ENCODE measurements at regions not wholly inside any gene's neighbourhood (a gene's known extent, or its start where the extent isn't known, plus 50 kb on each side); places are given as distances from the start of the nearest gene placed in this dataset.

DNA sequence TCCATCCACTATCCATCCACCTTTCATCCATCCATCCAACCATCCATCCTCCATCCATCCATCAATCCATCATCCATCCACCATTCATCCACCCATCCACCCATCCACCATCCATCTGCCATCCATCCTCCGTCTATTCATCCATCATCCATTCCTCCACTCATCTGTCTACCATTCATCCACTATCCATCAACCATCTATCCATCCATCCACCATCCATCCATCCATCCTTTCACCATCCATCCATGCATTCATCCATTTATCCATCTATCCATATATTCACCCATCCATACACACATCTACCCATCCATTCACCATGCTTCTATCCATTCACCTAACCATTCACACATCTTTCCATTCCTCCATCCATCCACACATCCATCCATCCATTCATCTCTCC lies 207.0 kb upstream of the CDH4 start:
- no peak for DNase-seq (ENCODE audit: low read depth in 2 of 2)

DNA sequence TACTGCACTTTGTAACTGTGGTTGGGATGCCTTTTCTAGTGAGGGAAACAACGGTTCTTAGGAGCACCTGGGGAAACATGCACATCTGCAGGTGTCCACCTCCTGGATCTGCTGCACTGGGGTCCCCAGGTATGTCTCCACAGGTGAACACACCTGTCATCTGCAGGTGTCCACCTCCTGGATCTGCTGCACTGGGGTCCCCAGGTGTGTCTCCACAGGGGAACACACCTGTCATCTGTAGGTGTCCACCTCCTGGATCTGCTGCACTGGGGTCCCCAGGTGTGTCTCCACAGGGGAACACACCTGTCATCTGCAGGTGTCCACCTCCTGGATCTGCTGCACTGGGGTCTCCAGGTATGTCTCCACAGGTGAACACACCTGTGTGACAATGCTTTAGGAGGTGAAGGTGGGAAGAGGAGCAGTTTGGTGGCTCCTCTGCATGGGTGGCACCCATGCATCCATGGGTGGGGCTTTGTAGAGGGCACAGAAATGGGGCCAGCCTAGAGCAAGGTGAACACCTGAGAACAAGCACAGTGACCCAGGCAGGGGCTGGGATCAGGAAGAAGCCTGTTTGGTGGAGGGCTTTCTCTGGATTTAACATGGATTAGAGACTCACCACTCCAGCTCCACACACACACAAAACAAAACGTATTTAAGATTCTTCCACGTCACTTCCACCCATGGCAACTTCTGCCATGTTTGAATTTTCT lies 206.0 kb upstream of the CDH4 start:
- no peak for DNase-seq (ENCODE audit: low read depth in 2 of 2)

DNA sequence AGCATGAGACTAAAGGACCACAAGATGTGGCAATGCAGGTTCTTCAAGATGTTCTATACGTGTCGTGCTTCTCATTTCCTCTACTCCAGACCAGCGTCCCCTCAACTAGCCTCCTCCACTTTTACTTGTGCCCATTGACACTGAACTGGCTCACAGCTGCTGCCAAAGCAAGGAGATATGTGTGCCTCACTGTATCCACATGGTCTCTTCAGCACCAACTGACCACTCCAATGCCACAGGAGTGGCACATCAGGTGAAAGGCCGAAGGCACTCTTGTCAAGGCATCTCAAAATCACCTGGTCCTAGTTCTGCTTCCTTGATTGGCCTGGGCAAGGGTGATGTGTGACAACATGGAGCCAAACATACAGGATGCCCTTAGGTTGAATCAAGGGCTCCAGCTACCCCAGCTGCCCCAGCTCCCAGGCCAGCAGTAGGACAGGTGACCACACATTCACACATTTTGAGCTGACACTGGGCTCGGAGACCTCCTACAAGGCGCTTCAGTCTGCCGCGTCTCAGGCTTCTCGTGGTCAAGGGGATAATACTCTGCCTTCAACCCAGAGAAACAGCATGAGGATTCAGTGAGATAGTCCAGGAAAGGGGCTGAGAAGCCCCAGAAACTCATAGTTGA lies 205.2 kb upstream of the CDH4 start:
- no peak for DNase-seq (ENCODE audit: low read depth in 2 of 2)

DNA sequence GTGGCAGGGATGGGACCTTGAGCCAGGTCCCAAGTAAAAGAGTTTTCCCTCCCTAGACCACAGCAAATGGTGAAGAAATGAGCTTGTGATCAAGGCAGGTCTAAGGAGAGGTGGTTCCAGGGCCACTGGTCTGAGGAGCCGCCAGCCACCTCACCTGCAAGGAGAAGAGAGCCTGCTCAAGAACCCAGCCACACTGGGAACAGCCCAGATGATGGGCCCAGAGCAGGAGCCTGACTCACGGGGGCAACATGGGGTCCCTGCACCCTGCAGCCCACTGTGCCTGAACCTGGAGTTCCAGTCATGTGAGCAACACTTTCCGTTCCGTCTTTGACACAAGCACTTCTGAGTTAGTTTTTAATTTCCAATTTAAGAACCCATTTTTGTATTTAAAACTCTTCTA lies 204.5 kb upstream of the CDH4 start:
- DNase-seq (ENCODE audit: low read depth in 2 of 2): no peak

DNA sequence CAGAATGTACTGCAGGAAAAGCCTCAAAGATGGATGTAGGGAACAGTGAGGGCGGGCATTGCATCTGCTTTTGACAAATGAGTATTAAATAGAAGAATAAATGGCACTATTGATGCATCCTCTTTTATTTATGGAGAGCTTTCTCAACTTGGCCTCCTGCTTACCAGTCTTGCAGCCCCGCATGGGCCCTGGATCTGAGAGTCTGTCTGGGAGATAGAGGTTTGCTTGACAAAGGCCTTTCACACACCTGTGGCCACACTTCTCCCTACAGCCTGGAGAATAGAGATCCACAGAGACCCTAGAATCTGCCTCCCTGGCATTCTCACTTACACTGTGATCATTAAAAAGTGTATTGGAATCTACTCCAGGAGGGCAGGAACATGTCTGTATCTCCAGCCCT lies 203.8 kb upstream of the CDH4 start:
- no peak for DNase-seq (ENCODE audit: low read depth in 2 of 2)

DNA sequence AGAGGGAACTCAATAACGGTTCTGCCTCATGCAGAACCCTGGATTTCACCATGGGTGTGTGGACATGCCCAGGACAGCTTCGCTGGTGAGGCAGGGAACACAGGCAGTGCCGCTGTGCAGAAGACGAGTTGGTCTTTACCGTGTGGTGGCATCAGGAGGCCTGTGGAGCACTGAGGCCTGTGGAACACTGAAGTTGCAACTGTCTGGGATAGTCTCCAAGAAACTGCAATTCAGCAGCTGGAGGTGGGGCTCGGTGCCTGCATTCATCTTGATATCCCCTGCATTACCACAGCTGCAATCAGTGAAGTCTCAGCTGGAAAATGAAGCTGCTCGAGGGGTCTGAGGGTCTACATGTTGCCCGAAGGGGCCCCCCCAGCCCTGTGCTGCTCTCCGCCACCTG lies 202.4 kb upstream of the CDH4 start:
- DNase-seq (ENCODE audit: low read depth in 2 of 2): no peak

DNA sequence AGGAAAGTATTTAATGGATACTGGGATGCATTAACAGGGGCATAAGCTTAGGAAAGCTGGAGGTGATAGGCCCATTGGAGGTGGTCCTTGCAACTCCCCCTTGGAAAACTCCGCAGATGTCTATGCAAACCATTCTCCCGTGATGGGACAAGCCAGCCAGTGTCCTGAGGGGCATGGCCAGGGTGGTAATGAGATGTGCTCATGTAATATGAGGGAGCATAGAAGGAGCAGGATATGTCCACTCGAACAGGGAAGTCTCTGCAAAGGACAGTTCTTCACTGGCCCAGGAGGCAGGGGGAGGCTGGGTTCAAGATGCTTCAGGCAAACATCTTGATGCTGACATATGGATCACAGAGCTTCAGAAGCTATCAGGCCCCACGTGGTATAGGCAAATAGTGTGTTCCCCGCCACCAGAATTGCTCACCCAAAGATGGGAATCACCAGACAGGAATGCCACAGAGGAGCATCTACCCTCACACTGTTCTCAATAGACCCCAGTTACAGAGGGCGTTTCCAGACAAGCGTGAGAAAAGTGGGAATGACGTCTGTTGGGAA lies 201.6 kb upstream of the CDH4 start:
- DNase-seq (ENCODE audit: low read depth in 2 of 2): no peak

DNA sequence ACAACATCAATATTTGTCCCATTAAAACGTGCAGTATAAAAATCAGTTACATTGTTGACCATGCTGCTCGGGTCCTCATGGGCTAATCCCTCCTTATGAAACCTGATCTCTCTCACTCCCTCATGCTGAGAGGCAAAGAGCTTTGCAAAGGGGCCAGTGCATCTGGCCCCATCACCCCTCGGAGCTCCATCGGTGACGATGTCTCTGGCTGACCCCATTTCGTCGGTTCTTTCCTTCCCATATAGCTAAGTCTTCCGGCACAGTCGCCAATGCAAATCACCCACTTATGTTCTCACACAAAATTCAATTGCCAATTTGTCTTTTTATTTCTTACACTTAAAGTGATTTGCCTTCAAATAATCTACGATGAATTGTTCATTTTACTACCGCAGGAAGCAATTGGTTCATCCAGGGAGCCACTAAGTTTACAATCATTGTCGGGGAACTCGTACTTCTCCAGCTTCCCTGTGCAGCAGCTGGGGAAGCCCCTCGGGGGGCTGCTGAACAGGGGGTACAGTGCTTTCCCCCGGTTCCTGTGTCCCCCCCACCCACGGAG lies 199.8 kb upstream of the CDH4 start:
- DNase-seq (ENCODE audit: low read depth in 2 of 2): no peak

DNA sequence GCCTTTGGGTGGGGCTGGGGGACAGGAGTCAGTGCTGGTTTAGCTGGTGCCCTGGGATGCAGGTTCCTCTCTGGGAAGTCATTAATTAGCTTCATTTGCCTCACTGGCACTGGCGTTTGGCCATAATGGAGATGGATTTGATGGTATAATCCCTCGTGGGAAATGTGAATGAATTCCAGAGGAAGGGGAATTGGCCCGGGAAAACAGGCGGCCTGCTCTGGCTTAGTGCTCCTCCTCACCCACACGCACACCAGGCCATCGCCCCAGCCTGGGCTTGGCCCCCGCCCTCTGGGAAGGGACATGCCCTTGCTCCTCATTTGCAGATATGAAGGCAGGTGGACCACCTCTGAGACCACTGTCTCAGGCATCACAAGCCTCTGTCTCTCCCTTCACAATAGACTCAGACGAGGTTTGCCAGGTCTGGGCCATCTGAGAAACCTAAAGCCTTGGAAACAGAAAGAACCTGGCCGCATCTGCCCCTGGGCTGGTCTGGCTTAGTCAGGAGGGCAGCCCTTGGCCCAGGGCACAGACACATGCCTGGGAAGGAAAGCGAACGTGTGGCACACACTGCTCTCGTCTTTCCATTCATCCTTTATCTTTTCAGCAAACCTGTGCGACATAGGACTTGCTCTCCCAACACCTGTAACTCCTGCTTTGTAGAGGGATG lies 199.2 kb upstream of the CDH4 start:
- no peak for DNase-seq (ENCODE audit: low read depth in 2 of 2)

DNA sequence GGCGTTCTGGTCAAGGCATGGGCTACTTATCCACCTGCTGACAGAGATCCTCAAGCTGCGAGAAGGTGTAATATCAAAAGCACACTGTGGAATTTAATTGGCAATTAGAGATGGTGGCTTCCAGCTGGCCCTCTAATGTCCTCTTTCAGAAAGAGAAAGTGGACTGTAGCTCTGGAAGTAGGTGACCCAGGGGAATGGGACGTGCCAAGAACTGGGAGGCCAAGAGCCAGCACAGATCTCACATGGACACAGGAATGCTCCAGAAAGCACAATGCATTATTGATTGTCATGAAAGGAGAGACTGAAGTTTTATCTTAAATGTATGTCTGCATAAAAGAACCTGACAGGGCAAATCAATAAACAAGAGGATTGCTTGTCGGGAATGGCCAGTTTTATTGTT lies 198.6 kb upstream of the CDH4 start:
- DNase-seq (ENCODE audit: low read depth in 2 of 2): no peak

DNA sequence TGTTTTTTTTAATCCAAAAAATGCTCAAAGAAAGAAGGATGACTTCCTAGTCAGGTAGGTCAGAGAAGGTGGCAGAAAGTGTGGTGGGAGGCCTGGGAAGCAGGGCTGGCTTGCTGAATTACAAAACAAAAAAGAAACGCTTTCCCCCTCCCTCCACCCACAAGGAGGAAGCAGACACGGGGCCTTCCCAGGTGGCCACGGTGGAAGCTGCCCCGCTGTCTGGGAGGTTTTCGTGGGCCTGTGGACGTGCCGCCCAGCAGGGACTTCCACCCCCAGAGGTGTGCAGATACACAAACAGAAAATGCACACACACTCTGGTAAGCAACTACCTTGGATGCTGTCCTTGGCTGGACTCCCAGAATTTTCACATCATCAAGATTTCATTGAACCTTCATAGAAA lies 198.2 kb upstream of the CDH4 start:
- no peak for DNase-seq (ENCODE audit: low read depth in 2 of 2)

DNA sequence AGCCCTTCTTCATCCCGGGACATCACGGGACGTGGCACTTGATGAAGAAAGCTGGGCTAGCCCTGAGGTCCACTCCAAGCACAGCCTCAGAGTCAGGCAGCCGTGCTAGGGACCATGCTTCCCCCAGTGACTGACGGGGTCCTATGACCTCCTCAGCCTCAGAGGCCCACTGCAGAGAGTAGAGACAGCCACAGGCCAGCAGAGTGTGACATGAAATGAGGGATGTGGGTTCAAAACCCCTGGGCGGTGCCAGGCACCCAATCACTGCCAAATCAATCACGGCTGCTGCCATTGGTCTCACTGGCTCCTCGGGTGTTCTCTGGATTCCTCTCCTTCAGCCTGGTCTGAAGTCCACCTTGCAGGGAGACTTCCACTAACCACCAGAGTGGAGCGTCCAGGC lies 197.7 kb upstream of the CDH4 start:
- DNase-seq (ENCODE audit: low read depth in 2 of 2): no peak

DNA sequence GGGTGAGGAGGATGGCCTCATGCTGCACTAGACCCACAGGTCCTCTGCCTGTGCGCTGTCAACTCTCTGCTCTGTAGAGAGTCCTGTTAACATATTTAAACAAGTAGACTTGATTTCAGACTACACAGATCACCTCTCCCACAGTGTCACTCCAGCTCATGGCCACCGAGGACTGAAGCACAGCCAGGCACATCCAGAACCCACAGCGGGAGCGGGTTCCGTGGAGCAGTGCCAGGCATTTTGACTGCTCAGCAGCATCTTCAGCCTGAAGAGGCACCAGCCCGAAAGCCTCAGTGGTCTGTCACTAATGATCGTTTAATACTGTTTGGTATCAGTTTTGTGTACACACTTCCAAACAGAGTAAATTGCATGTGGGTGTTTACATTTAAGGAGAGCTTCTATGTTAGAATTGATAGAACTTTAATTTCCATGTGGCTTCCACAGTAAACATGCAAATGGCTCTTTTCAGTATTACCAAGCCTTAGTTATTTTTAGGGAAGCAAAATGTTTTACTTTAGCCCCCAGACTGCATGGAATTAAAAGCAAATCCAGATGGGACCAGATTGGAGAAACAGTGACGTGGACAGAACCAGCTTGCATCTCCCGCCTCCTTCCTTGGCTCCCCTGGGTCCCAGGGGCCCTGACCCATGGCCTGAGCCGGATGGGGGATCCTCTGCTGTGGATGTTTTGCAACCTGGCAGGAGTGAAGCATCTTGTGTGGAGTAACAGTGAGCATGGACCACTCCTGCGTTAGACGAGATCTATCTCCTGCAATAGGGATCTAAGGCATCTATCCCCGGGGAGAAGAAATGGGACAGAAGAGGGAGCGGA lies 196.7 kb upstream of the CDH4 start:
- DNase-seq (ENCODE audit: low read depth in 2 of 2): no peak

DNA sequence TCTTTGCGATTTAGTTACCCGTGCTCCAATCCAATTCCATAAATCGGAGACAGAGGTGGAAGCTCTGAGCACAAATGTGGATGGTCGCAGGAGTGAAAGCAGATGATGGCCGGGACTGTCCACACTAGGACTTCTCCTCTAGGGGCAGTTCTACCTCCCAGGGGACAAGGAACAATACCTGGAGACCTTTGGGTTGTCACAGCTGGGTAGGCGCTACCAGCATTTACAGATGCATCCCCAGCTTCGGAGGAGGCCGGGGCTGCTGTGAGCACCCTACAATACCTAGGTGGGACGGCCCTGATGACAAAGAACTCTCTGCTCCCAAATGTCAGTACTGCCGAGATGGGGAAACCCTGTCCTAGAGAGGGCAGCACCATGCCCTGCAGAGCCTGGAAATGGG lies 195.9 kb upstream of the CDH4 start:
- DNase-seq (ENCODE audit: low read depth in 2 of 2): no peak

DNA sequence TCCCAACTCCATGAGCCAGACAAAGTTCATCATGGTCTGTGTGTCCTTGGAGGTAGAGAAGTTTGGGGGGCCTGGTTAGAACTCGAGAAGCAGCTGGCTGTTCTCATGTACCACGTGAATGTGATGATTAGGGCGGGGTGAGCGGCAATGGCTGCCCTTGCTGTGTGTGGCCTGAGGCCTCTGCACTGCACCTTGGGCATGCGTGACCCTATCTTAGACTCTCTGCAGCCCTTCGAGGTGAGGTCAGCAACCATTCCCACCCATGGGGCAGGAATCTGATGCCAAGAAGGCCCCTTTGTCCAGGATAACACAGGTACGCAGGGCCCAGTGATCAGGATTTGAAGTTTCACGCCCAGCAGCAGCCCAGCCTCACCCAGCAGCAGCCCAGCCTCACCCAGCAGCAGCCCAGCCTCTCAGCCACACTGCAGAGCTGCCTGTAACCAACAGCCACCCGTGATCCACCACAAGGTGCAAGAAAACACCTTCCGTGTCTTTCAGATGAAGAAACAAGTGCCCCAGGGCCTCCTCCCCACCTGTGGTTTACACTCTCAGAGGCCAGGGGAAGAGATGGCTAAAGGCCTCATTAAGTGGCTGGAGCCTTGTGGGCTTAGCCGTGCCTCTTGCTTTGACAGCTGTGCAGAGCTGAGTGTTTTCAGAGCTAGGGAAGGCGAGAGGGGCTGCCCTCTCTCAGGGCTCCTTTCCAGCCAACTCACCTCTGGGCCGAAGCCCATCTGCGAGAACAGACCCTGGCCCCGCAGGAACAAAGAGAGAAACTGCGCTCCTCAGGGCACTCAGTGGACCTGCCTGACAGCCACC lies 195.2 kb upstream of the CDH4 start:
- no peak for DNase-seq (ENCODE audit: low read depth in 2 of 2)

DNA sequence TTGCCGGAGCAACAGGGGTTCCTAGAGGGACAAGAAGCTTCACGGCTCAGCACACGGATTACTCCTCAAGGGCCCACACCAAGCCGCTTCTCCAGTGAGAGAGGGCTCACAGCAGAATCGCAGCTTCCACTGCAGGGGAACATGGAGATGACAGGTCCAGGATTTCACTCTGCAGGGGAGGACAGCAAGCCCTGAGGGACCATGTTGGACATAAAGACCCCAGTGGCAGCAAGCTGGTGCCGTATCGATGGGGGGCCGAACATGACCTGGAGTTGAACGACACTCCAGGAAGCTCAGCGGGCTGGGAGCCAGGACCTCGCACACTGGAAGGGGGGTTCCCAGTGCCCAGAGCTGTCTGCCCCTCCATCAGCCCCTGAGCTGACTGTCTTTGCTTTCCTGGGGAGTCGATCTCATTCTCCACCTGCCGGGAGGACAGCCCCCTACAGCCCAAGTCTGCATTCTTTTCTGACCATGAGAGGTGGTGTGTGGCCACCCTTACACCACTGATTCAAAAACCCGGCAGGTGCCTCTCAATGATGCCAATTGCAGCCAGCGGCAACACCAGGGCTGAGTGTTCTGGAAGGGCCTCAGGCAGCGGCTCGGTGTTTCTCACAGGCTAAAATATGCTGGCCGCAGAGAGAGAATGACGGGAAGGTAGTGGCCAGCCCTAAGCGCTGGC lies 194.5 kb upstream of the CDH4 start:
- DNase-seq (ENCODE audit: low read depth in 2 of 2): no peak

DNA sequence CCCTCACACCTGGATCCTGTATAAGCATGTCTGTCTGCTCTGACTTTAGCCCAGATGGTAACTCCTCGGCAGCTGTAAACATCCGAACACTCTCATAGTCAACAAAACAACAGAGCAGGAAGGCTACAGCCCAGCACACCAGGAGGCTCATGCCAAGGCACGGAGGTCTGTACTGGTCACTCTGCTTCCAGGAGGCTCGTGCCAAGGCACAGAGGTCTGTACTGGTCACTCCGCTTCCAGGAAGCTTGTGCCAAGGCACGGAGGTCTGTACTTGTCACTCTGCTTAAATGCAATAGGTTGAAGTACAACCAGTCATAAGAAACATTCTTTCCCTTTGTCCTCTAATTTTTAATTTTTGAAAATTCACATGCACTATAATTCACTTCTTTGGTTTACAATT lies 190.1 kb upstream of the CDH4 start:
- no peak for DNase-seq (ENCODE audit: low read depth in 2 of 2)

DNA sequence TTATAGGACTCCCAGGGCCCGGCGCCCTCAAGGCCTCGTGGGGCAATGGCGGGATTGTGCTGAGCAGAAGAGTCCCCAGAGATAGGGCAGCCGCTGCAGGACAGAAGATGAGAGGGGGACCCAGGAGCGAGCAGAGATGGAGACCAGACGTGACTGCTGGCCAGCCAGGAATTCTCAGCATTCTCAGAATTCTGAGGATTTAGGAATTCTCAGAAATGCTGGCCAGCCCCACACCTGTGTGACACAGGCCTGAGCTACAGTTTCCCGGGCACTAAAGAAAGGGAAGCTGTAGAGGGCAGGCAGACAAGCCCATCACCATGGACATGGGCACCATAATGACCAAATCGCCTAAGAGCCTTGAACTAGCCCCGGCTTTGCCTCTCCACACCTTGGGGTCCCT lies 186.2 kb upstream of the CDH4 start:
- DNase-seq (ENCODE audit: low read depth in 2 of 2): no peak

DNA sequence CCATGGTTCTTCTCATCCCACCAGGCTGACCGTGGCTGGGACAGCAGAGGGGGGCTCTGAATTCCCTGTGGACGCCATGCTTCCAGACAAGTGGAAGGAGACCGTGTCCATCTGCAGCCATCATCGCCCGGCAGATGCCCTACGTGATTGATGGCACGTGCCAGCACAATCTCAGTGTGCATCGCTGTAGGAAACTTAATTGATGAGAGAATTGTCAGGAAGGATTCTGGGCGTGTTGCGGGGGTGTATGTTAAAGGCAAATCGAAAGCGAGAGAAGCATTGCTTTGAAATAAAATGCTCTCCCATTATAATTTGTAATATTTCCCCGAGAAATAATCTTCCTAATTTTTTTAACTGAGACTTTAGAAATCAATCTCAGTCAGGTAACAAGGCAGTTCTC lies 185.5 kb upstream of the CDH4 start:
- DNase-seq (ENCODE audit: low read depth in 2 of 2): no peak

DNA sequence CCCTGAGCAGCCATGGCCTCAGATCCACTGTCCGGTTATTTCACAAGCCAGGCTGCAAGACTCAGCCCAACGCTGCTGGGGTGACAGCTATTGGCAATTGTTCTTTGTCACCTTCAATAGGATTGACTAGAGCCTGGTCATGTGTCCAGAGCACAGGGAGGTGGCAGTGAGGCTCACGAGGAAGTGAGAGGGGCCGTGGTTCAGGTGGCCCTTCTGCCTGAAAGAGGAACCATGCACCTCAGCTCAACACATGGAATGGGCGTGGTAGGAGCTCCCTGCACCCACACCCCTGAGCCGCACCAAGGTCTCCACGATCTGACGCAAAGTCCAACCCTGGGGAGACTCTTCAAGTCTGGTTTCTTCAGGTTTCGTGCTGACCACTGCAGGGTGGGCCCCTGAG lies 184.8 kb upstream of the CDH4 start:
- DNase-seq (ENCODE audit: low read depth in 2 of 2): no peak

Measured in stimulated activated CD8-positive, alpha-beta memory T cell treated with anti-CD3 and anti-CD28 coated beads, Interleukin-2, amount 100 ng/mL, for 48 hours (primary cell).